HS-5 (cell line): ENCODE measurements at regions not wholly inside any gene's neighbourhood (a gene's known extent, or its start where the extent isn't known, plus 50 kb on each side); places are given as distances from the start of the nearest gene placed in this dataset.
"Not testable (repeated sequence)": the region's sequence is repeated elsewhere in the genome, so short reads cannot be mapped to it uniquely, and the experiment has no call there.

ENCODE experiments used
- DNase-seq: peaks from one replicate; pipeline ENCODE4 v3.0.0-alpha.2; 2012; ENCODE audit warnings: low read depth

DNA sequence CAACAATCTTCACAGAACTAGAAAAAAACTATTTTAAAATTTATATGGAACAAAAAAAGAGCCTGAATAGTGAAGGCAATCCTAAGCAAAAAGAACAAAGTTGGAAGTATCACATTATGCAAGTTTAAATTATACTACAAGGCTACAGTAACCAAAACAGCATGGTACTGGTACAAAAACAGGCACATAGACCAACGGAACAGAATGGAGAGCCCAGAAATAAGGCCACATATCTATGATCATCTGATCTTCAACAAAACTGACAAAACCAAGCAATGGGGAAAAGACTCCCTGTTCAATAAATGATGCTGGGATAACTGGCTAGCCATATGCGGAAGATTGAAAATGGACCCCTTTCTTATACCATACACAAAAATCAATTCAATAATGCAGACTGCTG is 74.4 kb upstream of the RTN4 start:
- not testable (repeated sequence) for DNase-seq

- DNase-seq: no peak
Observed at GRCh38 chr2:55123851-55124269, 73.6 kb upstream of the RTN4 start.

DNA sequence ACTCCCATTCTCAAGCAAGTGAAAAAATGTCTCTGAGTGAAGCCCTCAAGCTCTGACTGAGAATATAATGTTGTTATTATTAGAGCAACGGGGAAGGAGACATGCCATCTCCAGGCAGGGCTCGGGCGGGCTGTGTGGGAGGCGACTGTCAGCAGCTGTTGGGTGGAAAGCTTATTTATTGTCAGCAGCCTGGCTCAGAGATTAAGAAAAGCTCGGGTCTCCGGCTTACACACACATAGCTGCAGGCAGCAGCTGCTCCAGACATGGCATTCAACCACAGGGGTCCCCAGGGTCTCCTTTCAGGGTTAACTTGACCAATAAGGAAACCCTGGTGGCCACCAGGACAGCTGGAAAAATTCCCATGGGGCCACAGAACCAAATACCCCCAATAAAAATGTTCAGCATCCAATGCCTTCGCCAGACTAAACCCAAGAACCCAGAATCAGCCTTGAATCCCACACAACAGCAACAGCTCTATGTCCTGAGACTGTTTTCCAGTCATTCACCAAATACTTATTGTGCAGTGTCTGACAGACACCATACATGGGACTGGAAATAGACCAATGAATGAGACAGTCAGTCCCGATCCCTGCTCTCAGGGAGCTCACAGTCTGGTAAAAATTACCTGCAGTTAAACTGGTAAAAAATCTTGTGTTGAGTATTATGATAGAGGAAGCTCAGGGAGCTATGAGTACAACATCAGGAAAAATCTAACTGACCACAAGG is 70.5 kb upstream of the RTN4 start:
- no peak for DNase-seq

DNA sequence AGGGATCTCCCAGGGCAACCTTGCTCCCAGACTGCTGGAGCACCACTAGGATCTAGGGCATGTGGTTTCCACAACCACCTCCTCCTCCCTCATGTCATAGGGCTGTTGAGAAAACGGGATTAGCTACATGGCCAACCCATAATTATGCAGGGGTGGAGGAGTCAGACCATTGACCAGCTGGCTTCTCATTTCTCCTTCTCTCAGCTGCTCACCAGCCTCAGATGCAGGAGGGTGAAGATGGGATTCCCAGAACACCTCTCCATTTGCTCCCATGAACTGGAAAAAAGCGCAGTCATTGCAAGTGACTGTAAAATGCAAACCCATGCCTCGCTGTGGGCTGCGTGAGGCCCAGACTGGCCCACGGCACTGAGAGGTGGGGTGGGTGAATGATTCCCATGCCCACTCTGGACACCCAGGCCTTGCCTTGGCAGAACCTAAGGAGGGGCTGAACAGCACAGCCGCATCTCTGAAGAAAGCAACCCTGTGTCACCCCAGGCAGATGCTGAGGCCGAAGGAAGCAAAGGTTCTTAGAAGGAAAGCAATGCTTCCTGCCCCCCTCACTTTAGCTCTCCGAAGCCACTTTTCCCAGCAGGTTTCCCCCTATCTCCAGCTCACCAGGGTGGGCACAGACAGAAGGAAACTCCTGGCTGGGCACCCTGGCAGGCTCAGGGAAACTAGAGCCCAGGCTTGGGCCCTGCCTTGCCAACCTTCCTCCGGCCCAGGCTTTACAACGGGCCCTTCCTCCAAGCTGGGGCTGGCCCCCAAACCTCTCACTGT is 69.6 kb upstream of the RTN4 start:
- no peak for DNase-seq

DNA sequence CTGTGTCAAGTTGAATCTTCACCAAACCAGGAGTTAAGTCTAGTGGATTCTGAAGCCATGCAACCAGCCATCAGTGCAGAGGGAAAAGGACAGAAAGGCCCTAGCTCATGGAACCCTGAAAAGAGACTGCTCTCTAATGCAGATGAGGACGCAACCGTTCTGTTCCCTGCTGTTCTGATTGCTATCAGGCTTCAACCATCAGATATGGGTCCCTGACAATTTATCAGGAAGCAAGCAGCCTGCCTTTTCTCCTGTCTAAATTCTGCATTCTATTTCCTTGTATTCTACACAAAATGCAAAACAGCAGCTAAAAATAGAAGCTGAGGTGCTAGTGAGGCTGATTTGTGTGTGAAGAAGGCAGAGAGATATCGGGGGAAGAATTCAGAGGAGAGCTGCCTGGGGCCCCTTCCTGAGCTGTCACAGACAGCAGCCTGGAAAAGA is 68.4 kb upstream of the RTN4 start:
- no peak for DNase-seq

DNA sequence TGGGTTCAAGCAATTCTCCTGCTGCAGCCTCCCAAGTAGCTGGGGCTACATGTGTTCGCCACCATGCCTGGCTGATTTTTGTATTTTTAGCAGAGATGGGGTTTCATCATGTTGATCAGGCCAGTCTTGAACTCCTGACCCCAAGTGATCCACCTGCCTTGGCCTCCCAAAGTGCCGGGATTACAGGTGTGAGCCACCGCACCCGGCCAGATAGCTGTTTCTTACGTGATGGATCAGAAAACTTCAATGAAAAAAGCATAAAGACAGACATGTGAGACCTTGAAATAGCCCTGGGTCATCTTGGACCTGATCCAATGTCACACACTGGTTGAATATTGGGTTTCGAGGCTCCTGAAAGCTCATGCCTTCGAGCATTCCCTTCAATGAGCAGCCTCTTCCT is 66.7 kb upstream of the RTN4 start:
- DNase-seq: no peak

DNA sequence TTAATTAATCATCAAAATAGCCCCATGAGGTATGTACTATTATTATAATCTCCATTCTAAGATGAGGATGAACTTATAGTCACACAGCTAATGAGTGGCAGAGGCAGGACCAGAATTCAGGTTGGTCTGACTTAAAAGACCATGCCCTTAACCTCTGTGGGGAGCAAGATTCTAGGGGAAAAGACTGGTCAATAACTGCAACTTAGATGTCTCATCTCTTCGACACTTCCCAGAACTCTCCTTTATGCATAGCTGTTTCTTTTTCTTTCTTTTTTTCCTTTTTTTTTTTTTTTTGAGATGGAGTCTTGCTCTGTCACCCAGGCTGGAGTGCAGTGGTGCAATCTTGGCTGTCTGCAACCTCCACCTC is 66.3 kb upstream of the RTN4 start:
- DNase-seq: no peak

- peak; percentile 79 for DNase-seq
Observed at GRCh38 chr2:55115761-55116597, 65.7 kb upstream of the RTN4 start.

DNA sequence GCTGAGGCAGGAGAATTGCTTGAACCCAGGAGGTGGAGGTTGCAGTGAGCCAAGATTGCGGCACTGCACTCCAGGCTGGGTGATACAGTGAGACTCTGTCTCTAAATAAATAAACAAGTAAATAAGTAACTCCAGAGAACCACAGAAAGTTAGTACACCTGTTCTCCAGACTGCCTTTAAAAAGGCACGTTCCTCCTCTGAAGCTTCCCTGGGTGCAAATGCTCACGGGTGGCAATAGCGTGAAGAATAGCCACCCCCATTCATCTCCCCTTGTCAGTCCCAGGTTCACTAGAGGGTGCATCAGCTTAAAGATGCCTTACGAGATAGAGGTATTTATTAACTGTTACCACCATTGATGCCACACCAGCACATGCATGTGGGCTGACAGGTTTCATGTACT is 64.3 kb upstream of the RTN4 start:
- DNase-seq: no peak

- DNase-seq: no peak
Observed at GRCh38 chr2:55114082-55114481, 63.8 kb upstream of the RTN4 start.

DNA sequence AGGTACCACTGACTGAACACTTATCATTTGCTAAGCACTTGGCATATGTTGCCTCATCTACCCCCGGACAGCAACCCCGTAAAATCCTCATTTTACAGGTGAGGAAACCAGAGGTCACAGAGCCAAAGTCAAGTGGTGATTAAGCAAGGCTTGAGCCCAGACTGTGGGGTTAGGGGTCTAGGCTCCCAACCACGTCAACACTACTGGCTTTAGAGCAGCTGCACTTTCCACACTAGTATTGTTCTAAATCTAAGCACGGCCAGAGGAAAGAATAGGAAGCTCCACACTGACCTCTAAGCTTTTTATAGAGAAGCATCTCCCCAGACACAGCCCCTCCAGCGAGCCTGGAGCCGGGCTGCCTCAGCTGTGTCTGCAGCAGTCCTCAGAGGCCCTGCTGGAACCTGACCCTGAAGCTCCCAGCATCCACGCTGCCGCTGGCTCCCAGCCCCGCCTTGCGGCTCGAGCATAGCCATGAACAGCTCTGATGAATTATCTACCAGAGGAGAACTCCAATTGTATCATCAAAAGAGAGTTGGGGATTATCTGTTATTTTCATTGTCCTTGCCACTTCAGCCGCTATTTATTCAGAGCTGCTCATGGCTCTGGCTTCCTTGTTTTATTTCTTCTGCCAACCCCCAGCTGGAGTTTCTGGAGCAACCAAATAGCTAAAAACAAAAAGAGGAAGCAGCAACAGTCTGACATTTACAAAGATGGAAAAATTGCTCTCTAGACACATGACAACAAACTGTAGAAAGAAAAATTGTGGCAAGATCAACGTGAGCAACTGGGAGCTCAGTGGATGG is 62.2 kb upstream of the RTN4 start:
- no peak for DNase-seq

DNA sequence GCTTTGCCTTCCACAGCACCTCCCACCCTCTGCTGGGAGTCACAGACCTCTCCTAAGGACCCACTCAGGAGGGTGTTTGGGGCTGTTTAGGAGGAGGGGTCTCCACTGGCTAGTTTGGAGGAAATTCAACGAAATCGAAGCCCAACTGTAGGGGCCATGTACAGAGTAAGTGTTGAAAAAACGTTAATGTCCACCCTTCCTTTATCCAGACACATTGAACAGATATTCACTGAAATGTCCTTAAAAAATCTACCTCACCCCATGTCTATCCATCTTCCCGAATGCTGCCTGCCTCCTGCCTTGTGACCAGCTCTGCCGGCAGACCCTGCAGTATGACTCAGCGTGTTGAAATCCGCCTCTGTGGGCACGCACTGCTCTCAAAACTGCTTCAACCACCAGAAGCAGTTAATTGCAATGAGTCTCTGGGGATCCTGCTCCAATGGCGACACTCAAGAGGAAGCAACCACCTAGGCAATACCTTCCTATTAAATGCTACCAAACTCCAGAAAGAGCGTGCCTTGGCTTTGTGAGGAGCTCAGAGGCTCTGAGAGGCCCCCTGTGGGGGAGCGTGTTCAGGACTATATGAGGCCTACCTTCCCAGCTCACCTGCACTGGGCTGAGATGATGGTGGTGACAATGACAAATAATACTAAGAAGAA is 61.4 kb upstream of the RTN4 start:
- peak; percentile 88 for DNase-seq

DNA sequence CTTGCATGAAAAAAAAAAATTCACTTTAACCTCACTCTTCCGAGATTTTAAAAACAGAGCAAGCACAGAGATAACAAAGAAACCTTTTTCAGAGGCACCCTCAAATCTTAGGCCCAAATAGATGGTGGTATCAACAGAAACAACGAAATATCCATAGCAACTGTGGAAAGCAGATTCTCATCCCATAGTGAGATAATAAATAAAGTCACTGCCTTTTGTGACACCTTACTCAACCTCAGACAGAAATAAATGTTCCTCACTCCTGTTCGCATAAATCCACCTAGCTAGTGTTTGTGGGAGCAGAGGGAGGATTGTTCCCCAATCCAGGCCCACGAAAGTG is 60.9 kb upstream of the RTN4 start:
- no peak for DNase-seq

- peak; percentile 85 for DNase-seq
Observed at GRCh38 chr2:55109219-55109891, 59.1 kb upstream of the RTN4 start.

DNA sequence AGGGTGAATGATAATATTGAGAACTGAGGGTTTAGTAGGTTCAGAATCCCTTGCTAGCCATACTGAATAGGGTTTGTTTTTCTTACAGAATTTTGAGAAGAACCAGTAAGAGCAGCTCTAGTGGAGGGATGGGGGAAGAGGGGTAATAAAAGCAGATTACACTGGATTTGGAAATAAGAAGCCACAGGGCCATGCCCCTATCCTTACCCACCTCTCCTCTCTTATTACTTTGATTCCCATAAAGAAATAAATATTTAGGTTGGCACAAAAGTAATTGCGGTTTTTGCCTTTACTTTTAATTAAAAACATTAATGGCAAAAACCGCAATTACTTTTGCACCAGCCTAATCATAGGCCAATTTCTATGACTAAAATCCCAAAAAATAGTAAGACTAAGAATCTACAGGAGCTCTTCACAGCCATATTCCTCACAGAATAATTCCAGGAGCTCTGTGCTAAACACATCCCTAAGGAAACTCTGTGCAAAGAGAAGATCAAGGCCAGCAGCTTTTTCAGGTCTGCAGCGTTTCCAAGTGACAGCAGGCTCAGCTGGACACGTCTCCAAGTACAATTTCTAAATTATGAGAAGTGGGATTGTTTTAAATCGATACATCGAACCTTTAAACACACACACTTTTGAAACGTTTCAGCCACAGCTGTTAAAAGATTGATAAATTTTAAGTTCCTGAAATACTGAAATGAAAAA is 58.4 kb upstream of the RTN4 start:
- DNase-seq: no peak

DNA sequence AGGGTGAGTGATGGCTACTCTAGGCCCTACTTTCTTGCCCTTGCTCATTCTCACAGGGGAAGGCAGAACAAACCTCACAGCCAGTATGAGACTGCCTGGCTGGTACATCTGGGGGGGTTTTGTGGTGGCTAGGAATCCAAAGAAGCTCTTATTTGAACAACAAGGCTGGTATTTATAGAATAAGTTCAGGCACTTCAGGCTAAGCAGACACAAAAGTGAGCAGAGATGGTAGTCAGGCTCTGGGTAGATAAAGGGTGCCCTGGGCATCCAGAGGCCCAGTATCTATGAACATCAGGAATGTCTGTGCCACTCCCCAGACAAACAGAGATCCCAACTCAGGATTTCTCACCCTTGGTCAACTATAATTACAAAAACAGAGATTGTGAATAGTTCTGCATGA is 57.2 kb upstream of the RTN4 start:
- DNase-seq: no peak

DNA sequence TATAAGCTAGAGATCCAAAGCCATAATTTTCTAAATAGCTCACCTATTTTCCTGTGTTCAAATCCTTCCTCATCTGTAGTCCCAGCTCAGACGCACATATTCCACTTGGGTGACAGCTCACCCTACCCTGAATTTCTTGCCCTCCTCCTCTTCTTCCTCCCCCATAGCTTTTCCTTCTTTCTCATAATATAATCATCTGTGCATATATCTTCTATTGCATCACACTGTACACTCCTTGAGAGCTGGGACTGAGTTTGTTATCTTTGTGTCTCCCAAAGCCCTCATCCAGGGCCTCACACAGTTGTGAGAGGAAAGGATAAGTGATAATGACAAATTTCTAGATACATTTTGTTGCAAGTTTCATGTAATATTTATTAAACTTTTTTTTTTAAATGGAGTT is 55.9 kb upstream of the RTN4 start:
- no peak for DNase-seq

DNA sequence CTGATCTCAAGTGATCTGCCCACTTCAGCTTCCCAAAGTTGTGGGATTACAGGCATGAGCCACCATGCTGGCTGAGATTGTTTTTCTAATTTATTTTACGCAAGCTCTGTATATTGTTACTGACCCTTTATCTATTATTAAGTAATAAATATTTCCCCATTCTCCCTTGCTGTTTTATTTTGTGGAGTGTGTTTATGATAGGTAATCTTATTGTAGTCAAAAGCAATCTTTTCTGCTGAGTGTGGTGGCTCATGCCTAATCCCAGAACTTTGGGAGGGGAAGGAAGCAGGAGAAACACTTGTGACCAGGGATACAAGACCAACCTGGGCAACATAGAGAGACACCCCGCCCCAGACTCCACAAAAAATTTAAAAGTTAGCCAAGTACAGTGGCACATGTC is 55.2 kb upstream of the RTN4 start:
- DNase-seq: no peak

GRCh38 chr2:55103046-55103445 is 52.8 kb upstream of the RTN4 start:
- DNase-seq: no peak

GRCh38 chr2:55102056-55102812 is 52.0 kb upstream of the RTN4 start:
- peak; percentile 94 for DNase-seq
